Caco-2 (cell line): ENCODE measurements at regions not wholly inside any gene's neighbourhood (a gene's known extent, or its start where the extent isn't known, plus 50 kb on each side); places are given as distances from the start of the nearest gene placed in this dataset.
A peak's percentile ranks its signal among the peaks of the same experiment; 100 is the strongest.
"Not testable (repeated sequence)": the region's sequence is repeated elsewhere in the genome, so short reads cannot be mapped to it uniquely, and the experiment has no call there.

Experiments
- BruUV-seq: library from RNA; stranded (reverse); fragments of 400-500 nt; replicated peaks from 2 replicates; lab custom pipeline; 2021; lab: Mats Ljungman, UMichigan
- CTCF ChIA-PET: fragments of 300-600 bp; sonication (Branson Sonifier 250); formaldehyde crosslinking; loops from one replicate; lab custom pipeline; 2022; ENCODE audit warnings: antibody characterized with exemption; lab: Charles Lee
- POLR2A ChIA-PET: fragments of 300-600 bp; sonication (Branson Sonifier 250); formaldehyde crosslinking; loops from one replicate; lab custom pipeline; 2022; ENCODE audit warnings: antibody characterized with exemption; lab: Charles Lee
- DNase-seq, 2 experiments: peaks; one replicate each; pipeline versions ENCODE4 v3.0.0 to v3.0.0-alpha.2; 2020 to 2022
- H3K27me3 ChIP-seq: replicated peaks from 2 replicates; pipeline ENCODE4 v1.6.0; 2011; ENCODE audit warnings: low read length; ENCODE audit not compliant: control insufficient read depth, insufficient read depth
- H3K36me3 ChIP-seq: 2 replicates; pipeline ENCODE4 v1.5.1; 2011; ENCODE audit warnings: low read length; ENCODE audit not compliant: control insufficient read depth, insufficient read depth
- H3K4me1 ChIP-seq: fragments of 250-450 bp; sonication (Bioruptor Pico); 2 replicates; pipeline ENCODE4 v1.5.1; 2020; ENCODE audit warnings: mild to moderate bottlenecking
- H3K4me3 ChIP-seq: 2 replicates; pipeline ENCODE4 v1.5.1; 2011; ENCODE audit warnings: low read depth, mild to moderate bottlenecking, control low read depth, low read length
- H3K9me3 ChIP-seq: fragments of 250-450 bp; sonication (Bioruptor Pico); 2 replicates; pipeline ENCODE4 v1.5.1; 2020; ENCODE audit warnings: mild to moderate bottlenecking, moderate library complexity
- H3K27ac Mint-ChIP-seq: one replicate; pipeline ENCODE4 v1.8.0; 2022; ENCODE audit warnings: mixed read lengths; ENCODE audit not compliant: unreplicated experiment
- H3K27me3 Mint-ChIP-seq: one replicate; pipeline ENCODE4 v1.8.0; 2022; ENCODE audit warnings: mixed read lengths; ENCODE audit not compliant: insufficient read depth, unreplicated experiment
- H3K36me3 Mint-ChIP-seq: one replicate; pipeline ENCODE4 v1.8.0; 2022; ENCODE audit warnings: mild to moderate bottlenecking, mixed read lengths; ENCODE audit not compliant: insufficient read depth, unreplicated experiment
- H3K4me1 Mint-ChIP-seq: one replicate; pipeline ENCODE4 v1.8.0; 2022; ENCODE audit warnings: low read depth, mixed read lengths; ENCODE audit not compliant: unreplicated experiment
- H3K4me3 Mint-ChIP-seq: one replicate; pipeline ENCODE4 v1.8.0; 2022; ENCODE audit warnings: mild to moderate bottlenecking, moderate library complexity, mixed read lengths; ENCODE audit not compliant: unreplicated experiment
- H3K9me3 Mint-ChIP-seq: one replicate; pipeline ENCODE4 v1.8.0; 2022; ENCODE audit warnings: mixed read lengths; ENCODE audit not compliant: unreplicated experiment
- intact Hi-C: fragments of 100-400 bp; cut with micrococcal nuclease; formaldehyde crosslinking; loops from one replicate; pipeline ENCODE4 v1.10.0; 2022; ENCODE audit not compliant: unreplicated experiment
- TF ChIP-seq, protein P1 (sequence below), 2 experiments: fragments of 200-600 bp in 1 of 2; IDR thresholded peaks; 1 replicate in 1 of 2; 2 replicates in 1 of 2; pipeline versions ENCODE4 v1.5.1 to v1.8.0; 2011 to 2022; ENCODE audit warnings: antibody characterized with exemption in 1 of 2, control low read depth in 1 of 2, inconsistent platforms in 1 of 2, low read depth in 1 of 2, low read length in 1 of 2, mild to moderate bottlenecking in 1 of 2, moderate library complexity in 1 of 2; ENCODE audit not compliant: insufficient read depth in 1 of 2, severe bottlenecking in 1 of 2, unreplicated experiment in 1 of 2

DNA sequence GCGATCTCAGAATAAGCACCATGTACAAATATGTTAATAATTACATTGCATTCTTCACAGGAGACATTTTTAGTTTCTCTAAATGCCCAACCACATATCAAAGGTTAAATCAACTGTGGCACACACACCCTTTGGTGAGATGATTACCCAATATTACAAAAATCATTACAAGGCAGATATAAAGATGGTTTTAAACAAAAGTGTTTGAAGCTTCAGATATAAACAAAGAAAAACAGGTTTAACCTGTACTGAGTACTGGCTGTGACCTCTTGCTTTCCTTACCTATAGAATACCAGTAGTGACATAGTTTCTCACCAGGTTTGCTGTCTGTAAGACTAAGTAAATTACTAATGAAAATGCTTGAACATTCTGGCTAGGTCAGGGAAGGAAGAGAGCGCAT is 360.0 kb upstream of the IGFBP3 start:
- CTCF ChIA-PET: interaction anchor here (0.6 kb wide), 1 partner anchor 36 kb away, joined by 3 read pairs; no protein-coding TSS in a partner anchor
- POLR2A ChIA-PET: no interaction called here
- H3K9me3 ChIP-seq: no peaks in the 10 kb centered on the region
- no peak overlapping the region for H3K4me3 ChIP-seq
- no peaks in the 10 kb centered on the region for H3K36me3 ChIP-seq
- BruUV-seq: no TSS peak
- Mint-ChIP-seq H3K27me3 (no peaks in the 10 kb centered on the region), H3K9me3 (peaks cover 10% of the 10 kb centered on the region), H3K4me3 (no peak overlapping the region), H3K4me1 (peaks cover 10% of the 10 kb centered on the region), H3K36me3 (no peaks in the 10 kb centered on the region), H3K27ac (no peak overlapping the region)
- peaks cover 9% of the 10 kb centered on the region; the same call in 1 of the 2 replicates for H3K4me1 ChIP-seq
- H3K27me3 ChIP-seq: no peaks in the 10 kb centered on the region
- intact Hi-C loops: no loop called here
- DNase-seq: no peak
- TF ChIP-seq, protein P1, sequence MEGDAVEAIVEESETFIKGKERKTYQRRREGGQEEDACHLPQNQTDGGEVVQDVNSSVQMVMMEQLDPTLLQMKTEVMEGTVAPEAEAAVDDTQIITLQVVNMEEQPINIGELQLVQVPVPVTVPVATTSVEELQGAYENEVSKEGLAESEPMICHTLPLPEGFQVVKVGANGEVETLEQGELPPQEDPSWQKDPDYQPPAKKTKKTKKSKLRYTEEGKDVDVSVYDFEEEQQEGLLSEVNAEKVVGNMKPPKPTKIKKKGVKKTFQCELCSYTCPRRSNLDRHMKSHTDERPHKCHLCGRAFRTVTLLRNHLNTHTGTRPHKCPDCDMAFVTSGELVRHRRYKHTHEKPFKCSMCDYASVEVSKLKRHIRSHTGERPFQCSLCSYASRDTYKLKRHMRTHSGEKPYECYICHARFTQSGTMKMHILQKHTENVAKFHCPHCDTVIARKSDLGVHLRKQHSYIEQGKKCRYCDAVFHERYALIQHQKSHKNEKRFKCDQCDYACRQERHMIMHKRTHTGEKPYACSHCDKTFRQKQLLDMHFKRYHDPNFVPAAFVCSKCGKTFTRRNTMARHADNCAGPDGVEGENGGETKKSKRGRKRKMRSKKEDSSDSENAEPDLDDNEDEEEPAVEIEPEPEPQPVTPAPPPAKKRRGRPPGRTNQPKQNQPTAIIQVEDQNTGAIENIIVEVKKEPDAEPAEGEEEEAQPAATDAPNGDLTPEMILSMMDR (IDR thresholded peaks at IDR 0.05; ENCODE audit: insufficient read depth in 1 of 2, low read depth in 1 of 2, low read length in 1 of 2, severe bottlenecking in 1 of 2, unreplicated experiment in 1 of 2): no peak

DNA sequence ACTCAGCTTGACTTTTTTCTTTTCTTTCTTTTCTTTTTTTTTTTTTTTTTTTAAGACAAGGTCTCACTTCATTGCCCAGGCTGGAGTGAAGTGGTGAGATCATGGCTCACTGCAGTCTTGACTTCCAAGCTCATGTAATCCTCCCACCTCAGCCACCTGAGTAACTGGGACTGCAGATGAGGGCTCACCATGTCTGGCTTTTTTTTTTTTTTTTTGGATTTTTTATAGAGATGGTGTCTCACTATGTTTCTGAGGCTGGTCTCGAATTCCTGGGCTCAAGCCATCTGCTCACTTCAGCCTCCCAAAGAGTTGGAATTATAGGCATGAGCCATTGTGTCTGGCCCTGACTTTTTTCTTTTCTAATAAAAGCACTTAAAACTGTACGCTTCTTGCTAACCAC is 358.2 kb upstream of the IGFBP3 start:
- Histone ChIP-seq H3K4me1 (peaks cover 9% of the 10 kb centered on the region; the same call in 1 of the 2 replicates), H3K36me3 (no peaks in the 10 kb centered on the region), H3K4me3 (no peak overlapping the region), H3K27me3 (no peaks in the 10 kb centered on the region), H3K9me3 (no peaks in the 10 kb centered on the region)
- no peaks in the 10 kb centered on the region for H3K36me3 Mint-ChIP-seq
- CTCF ChIA-PET: no interaction called here
- POLR2A ChIA-PET: no interaction called here
- no peaks in the 10 kb centered on the region for H3K27me3 Mint-ChIP-seq
- H3K4me1 Mint-ChIP-seq: peaks cover 10% of the 10 kb centered on the region
- DNase-seq: no peak
- no peak overlapping the region for H3K4me3 Mint-ChIP-seq
- BruUV-seq: no TSS peak
- H3K9me3 Mint-ChIP-seq: peaks cover 10% of the 10 kb centered on the region
- no peak overlapping the region for H3K27ac Mint-ChIP-seq
- TF ChIP-seq, protein P1 (IDR thresholded peaks at IDR 0.05; ENCODE audit: insufficient read depth in 1 of 2, low read depth in 1 of 2, low read length in 1 of 2, severe bottlenecking in 1 of 2, unreplicated experiment in 1 of 2): no peak
- intact Hi-C loops: no loop called here

DNA sequence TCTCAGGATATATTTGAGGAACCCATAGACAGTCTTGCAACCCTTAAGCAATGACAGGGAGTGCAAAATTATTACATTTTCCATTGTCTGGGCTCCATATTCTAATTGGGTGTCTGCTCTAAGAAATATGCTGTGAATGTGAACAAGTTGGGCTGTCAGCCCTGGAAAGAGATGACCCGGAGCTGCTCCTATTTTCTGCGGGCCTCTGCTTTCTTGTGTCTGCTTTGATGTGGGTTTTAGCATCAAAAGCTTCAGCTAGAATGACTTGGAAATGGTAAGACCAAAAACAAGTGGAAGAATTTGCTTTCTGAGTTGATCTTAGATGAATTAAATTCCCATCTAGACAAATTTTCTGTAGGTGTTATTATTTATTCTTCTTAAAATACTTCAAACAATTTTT is 343.6 kb upstream of the IGFBP3 start:
- H3K4me1 Mint-ChIP-seq: no peaks in the 10 kb centered on the region
- BruUV-seq: no TSS peak
- no peaks in the 10 kb centered on the region for H3K36me3 ChIP-seq
- no peak overlapping the region for H3K4me3 ChIP-seq
- H3K9me3 ChIP-seq: peaks cover 22% of the 10 kb centered on the region
- no peak overlapping the region for H3K4me3 Mint-ChIP-seq
- H3K36me3 Mint-ChIP-seq: no peaks in the 10 kb centered on the region
- peaks cover 37% of the 10 kb centered on the region for H3K9me3 Mint-ChIP-seq
- no peak for DNase-seq
- H3K4me1 ChIP-seq: no peaks in the 10 kb centered on the region
- TF ChIP-seq, protein P1 (IDR thresholded peaks at IDR 0.05; ENCODE audit: insufficient read depth in 1 of 2, low read depth in 1 of 2, low read length in 1 of 2, severe bottlenecking in 1 of 2, unreplicated experiment in 1 of 2): no peak
- POLR2A ChIA-PET: no interaction called here
- no peaks in the 10 kb centered on the region for H3K27me3 ChIP-seq
- CTCF ChIA-PET: no interaction called here
- intact Hi-C loops: no loop called here
- H3K27ac Mint-ChIP-seq: no peak overlapping the region
- H3K27me3 Mint-ChIP-seq: no peaks in the 10 kb centered on the region

DNA sequence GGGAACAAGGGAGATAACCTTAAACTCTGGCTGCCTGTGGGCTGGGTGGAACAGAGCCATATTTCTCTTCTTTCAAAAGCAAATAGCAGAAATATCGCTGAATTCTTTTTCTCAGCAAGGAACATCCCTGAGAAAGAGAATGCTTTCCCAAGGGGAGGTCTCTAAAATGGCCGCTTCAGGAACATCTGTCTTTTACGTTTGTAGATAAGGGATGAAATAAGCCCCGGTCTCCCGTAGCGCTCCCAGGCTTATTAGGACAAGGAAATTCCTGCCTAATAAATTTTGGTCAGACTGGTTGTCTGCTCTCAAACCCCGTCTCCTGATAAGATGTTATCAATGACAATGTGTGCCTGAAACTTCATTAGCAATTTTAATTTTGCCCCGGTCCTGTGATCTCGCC is 340.6 kb upstream of the IGFBP3 start:
- H3K27ac Mint-ChIP-seq, H3K4me3 Mint-ChIP-seq, CTCF ChIA-PET, POLR2A ChIA-PET, H3K36me3 ChIP-seq, H3K4me1 ChIP-seq, H3K4me3 ChIP-seq, BruUV-seq, H3K4me1 Mint-ChIP-seq, H3K27me3 Mint-ChIP-seq, H3K36me3 Mint-ChIP-seq, H3K27me3 ChIP-seq, intact Hi-C loops: not testable (repeated sequence)
- H3K9me3 Mint-ChIP-seq: peaks cover 58% of the 10 kb centered on the region
- peak in 1 of 2 experiments; percentile 4 for DNase-seq
- H3K9me3 ChIP-seq: peaks cover 22% of the 10 kb centered on the region
